Right atrium auricular region (tissue), 2 donors: ENCODE measurements at regions not wholly inside any gene's neighbourhood (a gene's known extent, or its start where the extent isn't known, plus 50 kb on each side); places are given as distances from the start of the nearest gene placed in this dataset.

Source experiments
- DNase-seq: peaks from one replicate; pipeline ENCODE4 v3.0.0-alpha.2; 2019; ENCODE audit warnings: low spot score
- H3K27ac ChIP-seq, 2 donors: fragments of 200-600 bp; sonication (generic); 1 replicate in 1 of 2; 2 replicates in 1 of 2; pipeline ENCODE4 v1.5.1; 2016 to 2019
- H3K27me3 ChIP-seq, 2 donors: fragments of 200-600 bp; sonication (generic); one replicate each; pipeline versions ENCODE4 v1.5.1 to v1.6.0; 2017 to 2019
- H3K36me3 ChIP-seq: fragments of 200-600 bp; sonication (generic); one replicate; pipeline ENCODE4 v1.5.1; 2016
- H3K4me1 ChIP-seq, 2 donors: fragments of 200-600 bp; sonication (generic); one replicate each; pipeline versions ENCODE4 v1.5.1 to v1.6.0; 2017 to 2019
- H3K4me3 ChIP-seq, 2 donors: fragments of 200-600 bp; sonication (generic); 1 replicate in 1 of 2; 2 replicates in 1 of 2; pipeline ENCODE4 v1.5.1; 2017 to 2019; ENCODE audit warnings: mild to moderate bottlenecking in 1 of 2, moderate library complexity in 1 of 2
- H3K9me3 ChIP-seq, 2 donors: fragments of 200-600 bp; sonication (generic); one replicate each; pipeline ENCODE4 v1.5.1; 2019
- TF ChIP-seq, protein P1 (sequence below), 2 donors: fragments of 200-600 bp; sonication (generic); IDR thresholded peaks; one replicate each; pipeline ENCODE4 v1.5.1; 2019; ENCODE audit warnings: antibody characterized with exemption in 2 of 2

- Histone ChIP-seq H3K36me3 (no peaks in the 10 kb centered on the region), H3K27ac (no peak overlapping the region), H3K27me3 (no peaks in the 10 kb centered on the region), H3K4me1 (no peaks in the 10 kb centered on the region), H3K4me3 (no peak overlapping the region), H3K9me3 (no peaks in the 10 kb centered on the region)
- TF ChIP-seq, protein P1, sequence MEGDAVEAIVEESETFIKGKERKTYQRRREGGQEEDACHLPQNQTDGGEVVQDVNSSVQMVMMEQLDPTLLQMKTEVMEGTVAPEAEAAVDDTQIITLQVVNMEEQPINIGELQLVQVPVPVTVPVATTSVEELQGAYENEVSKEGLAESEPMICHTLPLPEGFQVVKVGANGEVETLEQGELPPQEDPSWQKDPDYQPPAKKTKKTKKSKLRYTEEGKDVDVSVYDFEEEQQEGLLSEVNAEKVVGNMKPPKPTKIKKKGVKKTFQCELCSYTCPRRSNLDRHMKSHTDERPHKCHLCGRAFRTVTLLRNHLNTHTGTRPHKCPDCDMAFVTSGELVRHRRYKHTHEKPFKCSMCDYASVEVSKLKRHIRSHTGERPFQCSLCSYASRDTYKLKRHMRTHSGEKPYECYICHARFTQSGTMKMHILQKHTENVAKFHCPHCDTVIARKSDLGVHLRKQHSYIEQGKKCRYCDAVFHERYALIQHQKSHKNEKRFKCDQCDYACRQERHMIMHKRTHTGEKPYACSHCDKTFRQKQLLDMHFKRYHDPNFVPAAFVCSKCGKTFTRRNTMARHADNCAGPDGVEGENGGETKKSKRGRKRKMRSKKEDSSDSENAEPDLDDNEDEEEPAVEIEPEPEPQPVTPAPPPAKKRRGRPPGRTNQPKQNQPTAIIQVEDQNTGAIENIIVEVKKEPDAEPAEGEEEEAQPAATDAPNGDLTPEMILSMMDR (IDR thresholded peaks at IDR 0.05), result no peak
- DNase-seq, result no peak
These were observed 153.6 kb downstream of the PHLDA1 start for GRCh38 chr12:75877763-75878621.

DNA sequence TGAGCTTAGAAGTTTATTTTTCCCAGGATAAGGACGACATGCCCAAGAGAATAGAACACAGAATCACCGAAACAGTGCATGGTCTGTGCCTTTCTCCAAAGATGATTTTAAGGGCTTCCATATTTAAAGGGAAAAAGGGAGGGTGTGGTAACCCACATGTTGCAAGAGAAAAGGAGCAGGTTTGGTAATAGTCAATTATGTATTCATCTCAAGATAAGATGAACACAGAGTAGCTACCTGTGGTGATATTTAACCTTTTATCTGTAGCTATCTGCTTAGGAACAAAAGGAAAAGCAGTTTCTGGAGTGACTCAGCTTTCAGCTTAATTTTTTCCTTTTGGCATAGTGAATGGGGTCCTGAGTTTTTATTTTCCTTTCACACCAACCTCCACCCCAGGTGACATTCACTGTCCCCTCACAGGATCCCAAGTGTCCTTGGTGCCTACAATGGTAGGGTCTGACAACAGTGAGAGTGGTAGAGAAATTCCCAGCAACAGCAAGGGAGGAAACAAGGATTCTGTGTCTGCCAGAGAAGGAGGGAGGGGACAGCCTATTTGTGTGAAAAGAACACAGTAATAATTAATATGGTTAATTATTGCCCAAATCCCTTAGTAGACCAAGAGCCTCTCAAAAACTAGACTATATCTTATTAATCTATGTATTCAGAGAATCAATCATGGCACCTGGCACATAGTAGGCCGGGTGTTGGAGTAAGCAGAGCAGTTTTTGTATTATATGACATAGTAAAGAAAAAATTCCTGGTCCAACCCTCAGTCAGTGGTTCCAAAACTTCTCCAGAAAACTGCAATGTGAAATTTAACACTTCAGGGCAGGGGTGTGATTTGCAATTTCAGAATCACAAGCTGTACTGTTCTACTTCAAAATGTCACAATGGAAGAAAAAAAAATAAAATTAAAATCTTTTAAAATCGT lies 154.5 kb downstream of the PHLDA1 start:
- Histone ChIP-seq H3K9me3 (no peaks in the 10 kb centered on the region), H3K4me3 (no peak overlapping the region), H3K27me3 (no peaks in the 10 kb centered on the region), H3K36me3 (no peaks in the 10 kb centered on the region), H3K4me1 (no peaks in the 10 kb centered on the region), H3K27ac (no peak overlapping the region)
- no peak for DNase-seq
- TF ChIP-seq, protein P1 (IDR thresholded peaks at IDR 0.05), result no peak

DNA sequence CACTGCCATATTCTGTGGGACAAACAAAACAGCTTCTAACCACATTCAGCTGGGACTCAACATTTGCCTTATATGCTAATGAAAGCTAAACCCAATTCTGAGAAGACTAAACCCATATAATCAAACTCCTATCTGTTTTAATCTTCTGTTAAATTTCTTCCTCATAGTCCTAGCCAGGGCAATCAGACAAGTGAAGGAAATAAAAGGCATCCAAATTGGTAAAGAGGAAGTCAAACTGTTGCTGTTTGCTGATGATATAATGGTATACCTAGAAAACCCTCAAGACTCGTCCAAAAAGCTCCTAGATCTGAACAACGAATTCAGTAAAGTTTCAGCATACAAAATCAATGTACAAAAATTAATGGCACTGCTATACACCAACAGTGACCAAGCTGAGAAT lies 157.1 kb downstream of the PHLDA1 start:
- Histone ChIP-seq H3K27ac (no peak overlapping the region), H3K27me3 (no peaks in the 10 kb centered on the region), H3K4me1 (no peaks in the 10 kb centered on the region), H3K9me3 (no peaks in the 10 kb centered on the region), H3K4me3 (no peak overlapping the region), H3K36me3 (no peaks in the 10 kb centered on the region)
- no peak for DNase-seq
- TF ChIP-seq, protein P1 (IDR thresholded peaks at IDR 0.05), result no peak

DNA sequence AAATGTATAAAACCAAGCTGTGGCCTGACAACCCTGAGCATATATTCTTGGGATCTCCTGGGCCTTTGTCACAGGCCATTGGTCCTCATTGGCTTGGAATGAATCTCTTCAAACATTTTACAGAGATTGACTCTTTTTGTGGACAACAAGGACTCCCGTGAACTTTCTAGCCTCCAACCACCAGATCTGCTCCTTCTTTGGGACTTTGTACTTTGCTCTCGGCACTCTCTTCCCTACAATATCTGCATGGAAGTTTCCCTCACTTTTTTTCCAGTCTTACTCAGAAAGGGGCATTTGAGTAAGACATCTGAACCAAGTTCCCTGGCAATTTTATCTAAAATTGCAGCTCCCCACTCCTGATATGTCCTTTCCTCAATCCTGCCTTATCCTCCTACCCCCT lies 158.8 kb downstream of the PHLDA1 start:
- no peak overlapping the region for H3K4me3 ChIP-seq
- no peak for DNase-seq
- no peaks in the 10 kb centered on the region for H3K27me3 ChIP-seq
- no peak overlapping the region for H3K27ac ChIP-seq
- H3K36me3 ChIP-seq, result no peaks in the 10 kb centered on the region
- H3K4me1 ChIP-seq, result no peaks in the 10 kb centered on the region
- no peaks in the 10 kb centered on the region for H3K9me3 ChIP-seq
- TF ChIP-seq, protein P1 (IDR thresholded peaks at IDR 0.05), result no peak

DNA sequence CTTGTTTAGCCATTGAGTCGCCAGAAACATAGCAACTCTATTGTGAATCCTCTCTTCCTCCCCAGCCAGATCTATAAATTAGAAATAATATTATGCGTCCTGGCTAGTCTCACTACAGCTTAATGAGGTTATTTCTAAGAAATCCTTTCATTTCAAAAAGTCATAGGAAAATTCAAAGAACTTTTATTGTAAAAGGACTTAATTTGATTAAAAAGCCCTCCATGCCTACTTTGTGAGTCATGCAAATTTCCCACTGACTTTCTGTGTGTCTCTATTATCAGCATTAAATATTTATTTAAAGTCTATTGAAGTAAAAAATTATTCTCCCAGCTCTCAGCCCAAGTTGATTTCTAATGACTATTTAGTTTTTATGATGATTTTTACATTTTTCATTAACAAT lies 160.7 kb downstream of the PHLDA1 start:
- TF ChIP-seq, protein P1 (IDR thresholded peaks at IDR 0.05), result no peak

More for the DNA sequence above, 160.7 kb downstream of the PHLDA1 start:
- Histone ChIP-seq H3K4me1 (no peaks in the 10 kb centered on the region), H3K4me3 (no peak overlapping the region), H3K9me3 (no peaks in the 10 kb centered on the region), H3K36me3 (no peaks in the 10 kb centered on the region), H3K27me3 (no peaks in the 10 kb centered on the region), H3K27ac (no peak overlapping the region)
- no peak for DNase-seq
